ENCODE measurements at regions not wholly inside any gene's neighbourhood (a gene's known extent, or its start where the extent isn't known, plus 50 kb on each side); places are given as distances from the start of the nearest gene placed in this dataset.
"Not testable (repeated sequence)": the region's sequence is repeated elsewhere in the genome, so short reads cannot be mapped to it uniquely, and the experiment has no call there.

DNA sequence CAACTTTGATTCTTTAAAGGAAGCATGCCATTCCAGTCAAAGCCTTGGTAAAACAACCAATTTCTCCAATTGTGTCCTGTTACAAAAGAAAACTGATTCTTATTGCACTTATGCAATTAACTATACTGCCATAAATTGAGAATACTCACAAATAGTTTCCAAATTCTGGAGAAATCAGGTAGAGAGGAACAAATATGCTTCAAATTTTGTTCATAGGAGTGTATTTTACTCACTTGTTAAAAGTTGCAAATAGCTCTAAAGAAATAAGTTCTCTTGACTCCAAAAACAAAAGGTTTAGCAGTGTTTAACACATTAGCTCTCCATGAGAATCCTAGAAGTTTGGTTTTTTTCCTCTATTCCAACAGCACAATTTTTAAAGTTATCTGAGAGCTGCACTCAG is 176.1 kb upstream of the SMAD3 start:
- TF ChIP-seq, protein P1, sequence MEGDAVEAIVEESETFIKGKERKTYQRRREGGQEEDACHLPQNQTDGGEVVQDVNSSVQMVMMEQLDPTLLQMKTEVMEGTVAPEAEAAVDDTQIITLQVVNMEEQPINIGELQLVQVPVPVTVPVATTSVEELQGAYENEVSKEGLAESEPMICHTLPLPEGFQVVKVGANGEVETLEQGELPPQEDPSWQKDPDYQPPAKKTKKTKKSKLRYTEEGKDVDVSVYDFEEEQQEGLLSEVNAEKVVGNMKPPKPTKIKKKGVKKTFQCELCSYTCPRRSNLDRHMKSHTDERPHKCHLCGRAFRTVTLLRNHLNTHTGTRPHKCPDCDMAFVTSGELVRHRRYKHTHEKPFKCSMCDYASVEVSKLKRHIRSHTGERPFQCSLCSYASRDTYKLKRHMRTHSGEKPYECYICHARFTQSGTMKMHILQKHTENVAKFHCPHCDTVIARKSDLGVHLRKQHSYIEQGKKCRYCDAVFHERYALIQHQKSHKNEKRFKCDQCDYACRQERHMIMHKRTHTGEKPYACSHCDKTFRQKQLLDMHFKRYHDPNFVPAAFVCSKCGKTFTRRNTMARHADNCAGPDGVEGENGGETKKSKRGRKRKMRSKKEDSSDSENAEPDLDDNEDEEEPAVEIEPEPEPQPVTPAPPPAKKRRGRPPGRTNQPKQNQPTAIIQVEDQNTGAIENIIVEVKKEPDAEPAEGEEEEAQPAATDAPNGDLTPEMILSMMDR (IDR thresholded peaks at IDR 0.05): not testable (repeated sequence)
- TF ChIP-seq EP300 (IDR thresholded peaks at IDR 0.05): not testable (repeated sequence)

All from upper lobe of left lung (tissue), 4 donors.